PC-3 (cell line): ENCODE measurements at regions not wholly inside any gene's neighbourhood (a gene's known extent, or its start where the extent isn't known, plus 50 kb on each side); places are given as distances from the start of the nearest gene placed in this dataset.

ENCODE experiments used
- ATAC-seq: fragments of 200-7000 bp; cut with Tn5 transposase; 2 replicates; pipeline ENCODE4 v1.9.1; 2020; ENCODE audit warnings: mild to moderate bottlenecking, moderate library complexity
- BruUV-seq: library from RNA; stranded (reverse); fragments of 400-500 nt; replicated peaks from 2 replicates; lab custom pipeline; 2021; lab: Mats Ljungman, UMichigan
- CTCF ChIA-PET: fragments of 300-600 bp; sonication (Branson Sonifier 250); formaldehyde crosslinking; loops from one replicate; lab custom pipeline; 2022; ENCODE audit warnings: antibody characterized with exemption; lab: Charles Lee
- POLR2A ChIA-PET: fragments of 300-600 bp; sonication (Branson Sonifier 250); formaldehyde crosslinking; loops from one replicate; lab custom pipeline; 2022; ENCODE audit warnings: antibody characterized with exemption; ENCODE audit not compliant: unreplicated experiment; lab: Charles Lee
- DNase-seq: peaks from one replicate; pipeline ENCODE4 v3.0.0-alpha.2; 2015
- H2AFZ ChIP-seq: fragments of 300-600 bp; sonication (generic); 2 replicates; pipeline ENCODE4 v1.6.0; 2016; ENCODE audit warnings: antibody characterized with exemption, low read length
- H3F3A ChIP-seq: fragments of 300-600 bp; sonication (generic); one replicate; pipeline ENCODE4 v1.6.0; 2017; ENCODE audit warnings: antibody characterized with exemption, low read length, control low read depth, mild to moderate bottlenecking; ENCODE audit not compliant: unreplicated experiment
- H3K27ac ChIP-seq: fragments of 300-600 bp; sonication (generic); 2 replicates; pipeline ENCODE4 v1.5.1; 2016; ENCODE audit warnings: mild to moderate bottlenecking, low read length
- H3K27me3 ChIP-seq: fragments of 300-600 bp; sonication (generic); 2 replicates; pipeline ENCODE4 v1.6.1; 2016; ENCODE audit warnings: low read length, mixed read lengths
- H3K36me3 ChIP-seq: fragments of 300-600 bp; sonication (generic); 2 replicates; pipeline ENCODE4 v1.6.1; 2016; ENCODE audit warnings: low read depth, mixed run types, low read length, mixed read lengths
- H3K4me1 ChIP-seq: fragments of 300-600 bp; sonication (generic); 2 replicates; pipeline ENCODE4 v1.5.1; 2016; ENCODE audit warnings: low read length; ENCODE audit not compliant: insufficient read depth
- H3K4me2 ChIP-seq: fragments of 300-600 bp; sonication (generic); 2 replicates; pipeline ENCODE4 v1.6.0; 2016; ENCODE audit warnings: low read length
- H3K4me3 ChIP-seq: fragments of 300-600 bp; sonication (generic); 2 replicates; pipeline ENCODE4 v1.5.1; 2016; ENCODE audit warnings: mild to moderate bottlenecking, low read length, mixed read lengths
- H3K79me2 ChIP-seq: fragments of 300-600 bp; sonication (generic); 2 replicates; pipeline ENCODE4 v1.6.1; 2017; ENCODE audit warnings: low read length, mixed read lengths
- H3K9ac ChIP-seq: fragments of 300-600 bp; sonication (generic); 2 replicates; pipeline ENCODE4 v1.6.0; 2016; ENCODE audit warnings: mild to moderate bottlenecking, low read length
- H3K9me2 ChIP-seq: fragments of 300-600 bp; sonication (generic); replicated peaks from 2 replicates; pipeline ENCODE4 v1.6.1; 2016; ENCODE audit warnings: mixed run types, low read length, mixed read lengths
- H3K9me3 ChIP-seq: fragments of 300-600 bp; sonication (generic); 2 replicates; pipeline ENCODE4 v1.6.1; 2016; ENCODE audit warnings: low read length, mixed read lengths
- H4K20me1 ChIP-seq: fragments of 300-600 bp; sonication (generic); 2 replicates; pipeline ENCODE4 v1.6.1; 2016; ENCODE audit warnings: low read length, mixed read lengths
- CTCF ChIP-seq: fragments of 300-600 bp; sonication (generic); conservative IDR thresholded peaks from 2 replicates; pipeline ENCODE4 v1.5.1; 2017; ENCODE audit warnings: antibody characterized with exemption, low read depth, mild to moderate bottlenecking, low read length
- EZH2 ChIP-seq: fragments of 300-600 bp; sonication (generic); IDR thresholded peaks from one replicate; pipeline ENCODE4 v1.6.1; 2017; ENCODE audit warnings: antibody characterized with exemption, mild to moderate bottlenecking, low read length; ENCODE audit not compliant: unreplicated experiment
- EZH2phosphoT487 ChIP-seq: fragments of 300-600 bp; sonication (generic); IDR thresholded peaks from 2 replicates; pipeline ENCODE4 v1.6.1; 2018; ENCODE audit warnings: mild to moderate bottlenecking, antibody characterized with exemption, low read length, borderline replicate concordance
- intact Hi-C: fragments of 100-400 bp; cut with micrococcal nuclease; formaldehyde crosslinking; loops from 2 replicates; pipeline ENCODE4 v1.9.0; 2023

DNA sequence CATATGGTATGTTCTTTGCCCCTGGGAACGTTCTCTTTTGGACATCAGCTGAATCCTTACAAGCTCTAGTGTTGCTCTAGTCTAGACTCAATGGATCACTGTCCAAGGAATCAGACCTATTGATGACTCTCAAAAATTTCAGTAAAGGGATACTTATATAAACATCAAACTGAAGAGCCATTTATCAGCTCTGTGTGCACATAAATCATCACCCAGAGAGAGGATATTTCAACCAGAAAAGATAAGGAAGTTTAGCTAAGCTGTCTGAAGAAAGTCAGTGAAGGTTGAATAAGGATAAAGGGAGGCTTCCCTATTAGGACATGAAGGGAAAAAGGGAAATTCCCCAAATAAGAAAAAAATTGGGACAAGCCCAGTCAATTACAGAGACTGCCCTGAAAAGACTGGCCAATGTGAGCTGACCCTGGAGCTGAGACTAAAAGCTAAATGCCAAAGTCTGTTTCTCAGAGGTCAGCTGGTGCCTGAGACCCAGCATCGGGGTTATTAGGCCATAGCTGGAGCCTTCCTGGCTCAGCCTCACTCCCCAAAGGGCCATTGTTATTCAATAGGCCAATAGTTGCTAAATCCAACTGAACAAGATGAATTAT is 424.1 kb upstream of the THBS1 start:
- H3K4me3 ChIP-seq: no peak overlapping the region
- ChIA-PET POLR2A (no interaction called here), CTCF (no interaction called here)
- no peak for ATAC-seq
- intact Hi-C loops: no loop called here
- H3K9me2 ChIP-seq: no peaks in the 10 kb centered on the region
- no peaks in the 10 kb centered on the region for H3K27me3 ChIP-seq
- no peaks in the 10 kb centered on the region for H4K20me1 ChIP-seq
- no peak for DNase-seq
- H3K79me2 ChIP-seq: no peaks in the 10 kb centered on the region
- H2AFZ ChIP-seq: no peak overlapping the region
- no peak for TF ChIP-seq EZH2phosphoT487
- no peak for TF ChIP-seq EZH2
- TF ChIP-seq CTCF: no peak
- no peak overlapping the region for H3K27ac ChIP-seq
- BruUV-seq: no TSS peak
- no peaks in the 10 kb centered on the region for H3K36me3 ChIP-seq
- no peaks in the 10 kb centered on the region for H3K9me3 ChIP-seq
- no peak overlapping the region for H3K4me2 ChIP-seq
- peaks cover 29% of the 10 kb centered on the region for H3K4me1 ChIP-seq
- no peaks in the 10 kb centered on the region for H3F3A ChIP-seq
- no peak overlapping the region for H3K9ac ChIP-seq

DNA sequence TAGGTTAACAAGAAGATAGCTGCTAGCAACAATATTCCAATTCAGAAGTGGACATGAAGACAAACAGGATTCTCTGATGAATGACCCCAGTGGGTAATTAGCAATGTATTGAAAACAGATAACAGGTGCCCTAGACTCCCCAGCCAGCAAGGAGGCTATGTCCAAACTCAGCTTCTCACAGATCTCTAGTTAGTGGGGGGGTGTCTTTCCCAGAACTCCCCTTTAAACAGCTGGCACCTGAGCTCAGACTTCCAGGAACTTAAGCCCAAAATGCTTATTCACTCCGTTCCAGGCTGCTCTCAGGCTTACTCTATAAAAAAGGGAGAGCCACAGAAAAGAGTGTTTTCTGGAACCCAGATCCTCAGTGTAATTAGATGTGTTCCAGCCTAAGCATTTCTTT is 423.0 kb upstream of the THBS1 start:
- ChIA-PET CTCF (no interaction called here), POLR2A (no interaction called here)
- TF ChIP-seq EZH2phosphoT487: no peak
- Histone ChIP-seq H4K20me1 (no peaks in the 10 kb centered on the region), H3K4me1 (peaks cover 21% of the 10 kb centered on the region), H3K9me2 (no peaks in the 10 kb centered on the region), H3K9me3 (no peaks in the 10 kb centered on the region), H3K79me2 (no peaks in the 10 kb centered on the region), H3K27me3 (no peaks in the 10 kb centered on the region), H2AFZ (no peak overlapping the region), H3K36me3 (no peaks in the 10 kb centered on the region), H3K9ac (no peak overlapping the region), H3F3A (no peaks in the 10 kb centered on the region), H3K4me2 (no peak overlapping the region), H3K4me3 (no peak overlapping the region), H3K27ac (no peak overlapping the region)
- no peak for DNase-seq
- no peak for ATAC-seq
- BruUV-seq: no TSS peak
- intact Hi-C loops: no loop called here

- H2AFZ ChIP-seq: no peak overlapping the region
- intact Hi-C loops: no loop called here
- no peak for DNase-seq
- no peak overlapping the region for H3K27ac ChIP-seq
- no peaks in the 10 kb centered on the region for H3K9me3 ChIP-seq
- POLR2A ChIA-PET: interaction anchor here (0.7 kb wide), 1 partner anchor 82 kb away, joined by 3 read pairs; no protein-coding TSS in a partner anchor
- H3K36me3 ChIP-seq: no peaks in the 10 kb centered on the region
- no peak for TF ChIP-seq EZH2phosphoT487
- TF ChIP-seq EZH2: no peak
- TF ChIP-seq CTCF: no peak
- H3K4me1 ChIP-seq: peaks cover 1% of the 10 kb centered on the region; the same call in 1 of the 2 replicates
- CTCF ChIA-PET: interaction anchor here (0.7 kb wide), 1 partner anchor 338 kb away, joined by 6 read pairs; no protein-coding TSS in a partner anchor
- H3K79me2 ChIP-seq: no peaks in the 10 kb centered on the region
- ATAC-seq: no peak
- H3K9ac ChIP-seq: no peak overlapping the region
- no peak overlapping the region for H3K4me2 ChIP-seq
- no peaks in the 10 kb centered on the region for H3K9me2 ChIP-seq
- BruUV-seq: no TSS peak
- no peaks in the 10 kb centered on the region for H4K20me1 ChIP-seq
- no peaks in the 10 kb centered on the region for H3K27me3 ChIP-seq
- H3F3A ChIP-seq: no peaks in the 10 kb centered on the region
- no peak overlapping the region for H3K4me3 ChIP-seq
These were observed 421.0 kb upstream of the THBS1 start for GRCh38 chr15:39159833-39160232.
